H9 (cell line): ENCODE measurements at regions not wholly inside any gene's neighbourhood (a gene's known extent, or its start where the extent isn't known, plus 50 kb on each side); places are given as distances from the start of the nearest gene placed in this dataset.

Experiments
- DNase-seq: peaks from one replicate; pipeline ENCODE4 v3.0.0-alpha.2; 2017
- H2AFZ ChIP-seq: one replicate; pipeline ENCODE4 v1.6.1; 2013; ENCODE audit warnings: mild to moderate bottlenecking, low read length, control low read depth, moderate library complexity
- H2AK5ac ChIP-seq: 2 replicates; pipeline ENCODE4 v1.6.1; 2013; ENCODE audit warnings: low read length, control low read depth, mixed read lengths; ENCODE audit not compliant: insufficient read length
- H2BK120ac ChIP-seq: one replicate; pipeline ENCODE4 v1.6.1; 2013; ENCODE audit warnings: low read depth, mild to moderate bottlenecking, low read length, control low read depth, inconsistent platforms; ENCODE audit not compliant: poor library complexity, severe bottlenecking
- H2BK12ac ChIP-seq: 2 replicates; pipeline ENCODE4 v1.6.1; 2013; ENCODE audit warnings: low read length, control low read depth, mixed read lengths, low read depth; ENCODE audit not compliant: insufficient read length
- H2BK15ac ChIP-seq: 2 replicates; pipeline ENCODE4 v1.6.1; 2013; ENCODE audit warnings: low read depth, low read length, control low read depth
- H2BK20ac ChIP-seq: one replicate; pipeline ENCODE4 v1.6.1; 2013; ENCODE audit warnings: low read depth, mild to moderate bottlenecking, low read length, control low read depth, inconsistent platforms; ENCODE audit not compliant: poor library complexity, severe bottlenecking
- H2BK5ac ChIP-seq: 2 replicates; pipeline ENCODE4 v1.6.1; 2013; ENCODE audit warnings: low read length, control low read depth, mixed read lengths; ENCODE audit not compliant: insufficient read length
- H3K14ac ChIP-seq: 2 replicates; pipeline ENCODE4 v1.6.1; 2013; ENCODE audit warnings: low read length, control low read depth; ENCODE audit not compliant: insufficient read depth
- H3K18ac ChIP-seq: 2 replicates; pipeline ENCODE4 v1.6.1; 2013; ENCODE audit warnings: low read depth, mild to moderate bottlenecking, mixed read lengths, low read length, control low read depth; ENCODE audit not compliant: insufficient read length
- H3K23ac ChIP-seq: 2 replicates; pipeline ENCODE4 v1.6.1; 2013; ENCODE audit warnings: low read length, control low read depth, mixed read lengths, low read depth; ENCODE audit not compliant: insufficient read length
- H3K23me2 ChIP-seq: 2 replicates; pipeline ENCODE4 v1.6.1; 2013; ENCODE audit warnings: low read depth, mild to moderate bottlenecking, mixed read lengths, low read length, control low read depth; ENCODE audit not compliant: insufficient read length, poor library complexity, severe bottlenecking
- H3K27ac ChIP-seq: 2 replicates; pipeline ENCODE4 v1.5.1; 2013; ENCODE audit warnings: low read length, control low read depth, mixed read lengths, low read depth; ENCODE audit not compliant: insufficient read length
- H3K27me3 ChIP-seq: 2 replicates; pipeline ENCODE4 v1.6.1; 2013; ENCODE audit warnings: low read length, control low read depth, inconsistent platforms; ENCODE audit not compliant: insufficient read depth
- H3K4ac ChIP-seq: 2 replicates; pipeline ENCODE4 v1.6.1; 2013; ENCODE audit warnings: low read depth, mild to moderate bottlenecking, control low read depth, inconsistent platforms, low read length, moderate library complexity
- H3K4me1 ChIP-seq: 2 replicates; pipeline ENCODE4 v1.6.1; 2013; ENCODE audit warnings: low read length, control low read depth, inconsistent platforms; ENCODE audit not compliant: insufficient read depth
- H3K4me2 ChIP-seq: 2 replicates; pipeline ENCODE4 v1.6.1; 2013; ENCODE audit warnings: low read length, control low read depth, mixed read lengths; ENCODE audit not compliant: insufficient read length, insufficient read depth
- H3K56ac ChIP-seq: 2 replicates; pipeline ENCODE4 v1.6.1; 2013; ENCODE audit warnings: low read depth, mild to moderate bottlenecking, mixed read lengths, low read length, control low read depth; ENCODE audit not compliant: insufficient read length
- H3K79me1 ChIP-seq: 2 replicates; pipeline ENCODE4 v1.6.1; 2013; ENCODE audit warnings: low read depth, mild to moderate bottlenecking, moderate library complexity, low read length, control low read depth, inconsistent platforms; ENCODE audit not compliant: insufficient read depth, poor library complexity, severe bottlenecking
- H3K79me2 ChIP-seq: 2 replicates; pipeline ENCODE4 v1.6.1; 2013; ENCODE audit warnings: low read length, control low read depth, inconsistent platforms; ENCODE audit not compliant: insufficient read depth
- H3K9ac ChIP-seq: 2 replicates; pipeline ENCODE4 v1.6.1; 2013; ENCODE audit warnings: low read length, control low read depth, mixed read lengths; ENCODE audit not compliant: insufficient read length; ENCODE audit errors: extremely low read depth
- H3K9me3 ChIP-seq: one replicate; pipeline ENCODE4 v1.6.1; 2013; ENCODE audit warnings: low read depth, low read length, inconsistent platforms; ENCODE audit not compliant: control insufficient read depth
- H3T11ph ChIP-seq: one replicate; pipeline ENCODE4 v1.6.1; 2013; ENCODE audit warnings: mild to moderate bottlenecking, low read length, control low read depth, inconsistent platforms
- H4K20me1 ChIP-seq: one replicate; pipeline ENCODE4 v1.6.1; 2013; ENCODE audit not compliant: control insufficient read depth, insufficient read length, insufficient read depth
- H4K5ac ChIP-seq: 2 replicates; pipeline ENCODE4 v1.6.1; 2013; ENCODE audit warnings: low read depth, mild to moderate bottlenecking, mixed read lengths, low read length, control low read depth; ENCODE audit not compliant: insufficient read length
- H4K8ac ChIP-seq: replicated peaks from 2 replicates; pipeline ENCODE4 v1.6.1; 2013; ENCODE audit warnings: low read length, control low read depth, mixed read lengths, low read depth; ENCODE audit not compliant: insufficient read length
- H4K91ac ChIP-seq: 2 replicates; pipeline ENCODE4 v1.6.1; 2013; ENCODE audit warnings: low read depth, mild to moderate bottlenecking, moderate library complexity, mixed read lengths, low read length, control low read depth; ENCODE audit not compliant: insufficient read length
- H3K27ac Mint-ChIP-seq, 3 experiments: 2 replicates in 2 of 3; 3 replicates in 1 of 3; pipeline ENCODE4 v1.8.0; 2020 to 2021; ENCODE audit warnings: mixed read lengths in 3 of 3, mild to moderate bottlenecking in 1 of 3, moderate library complexity in 1 of 3
- H3K27me3 Mint-ChIP-seq: 2 replicates; pipeline ENCODE4 v1.8.0; 2021; ENCODE audit warnings: low read depth, mild to moderate bottlenecking, moderate library complexity, mixed read lengths
- H3K36me3 Mint-ChIP-seq, 3 experiments: 2 replicates in 2 of 3; 3 replicates in 1 of 3; pipeline ENCODE4 v1.8.0; 2020 to 2021; ENCODE audit warnings: low read depth in 3 of 3, mixed read lengths in 3 of 3; ENCODE audit not compliant: insufficient read depth in 1 of 3
- H3K4me1 Mint-ChIP-seq, 2 experiments: 2 replicates each; pipeline ENCODE4 v1.8.0; 2020; ENCODE audit warnings: mixed read lengths in 2 of 2
- H3K4me3 Mint-ChIP-seq, 2 experiments: 2 replicates in 1 of 2; 3 replicates in 1 of 2; pipeline ENCODE4 v1.8.0; 2020 to 2021; ENCODE audit warnings: mild to moderate bottlenecking in 2 of 2, mixed read lengths in 2 of 2, moderate library complexity in 1 of 2
- H3K9me3 Mint-ChIP-seq, 2 experiments: 2 replicates in 1 of 2; 3 replicates in 1 of 2; pipeline ENCODE4 v1.8.0; 2020; ENCODE audit warnings: mild to moderate bottlenecking in 2 of 2, mixed read lengths in 2 of 2, moderate library complexity in 1 of 2
- CTCF ChIP-seq: fragments of 200-600 bp; sonication (generic); conservative IDR thresholded peaks from 3 replicates; pipeline ENCODE4 v1.8.0; 2021; ENCODE audit warnings: antibody characterized with exemption, mild to moderate bottlenecking
- WGBS: extraction: QIAGEN DNeasy Blood & Tissue Kit; methylation state at CpG from one replicate; pipeline ENCODE4 v1.1.7; 2013; ENCODE audit warnings: missing lambda C conversion rate, low lambda C conversion rate, mixed read lengths; ENCODE audit not compliant: insufficient read length; ENCODE audit errors: extremely low coverage; 5-methylcytosine and 5-hydroxymethylcytosine counted together

GRCh38 chr6:131362070-131362469, 211.0 kb upstream of the ARG1 start:
- H3K27ac ChIP-seq, result no peak overlapping the region

More at GRCh38 chr6:131362070-131362469, 211.0 kb upstream of the ARG1 start:
- Histone ChIP-seq H3K18ac (no peak overlapping the region), H3K56ac (no peak overlapping the region), H3K79me2 (no peaks in the 10 kb centered on the region), H2BK20ac (no peak overlapping the region), H3K4me1 (no peaks in the 10 kb centered on the region), H3T11ph (no peak overlapping the region), H4K5ac (no peak overlapping the region), H2BK12ac (no peak overlapping the region), H2BK15ac (no peak overlapping the region), H3K23me2 (no peaks in the 10 kb centered on the region), H4K8ac (no peak overlapping the region), H2AK5ac (no peak overlapping the region), H2BK120ac (no peak overlapping the region), H3K23ac (no peak overlapping the region), H2BK5ac (no peak overlapping the region), H3K4me2 (no peak overlapping the region), H3K79me1 (no peaks in the 10 kb centered on the region), H4K91ac (no peak overlapping the region), H3K4ac (no peak overlapping the region), H3K9me3 (no peaks in the 10 kb centered on the region), H3K9ac (no peak overlapping the region), H3K27me3 (no peaks in the 10 kb centered on the region), H2AFZ (no peak overlapping the region), H3K14ac (no peak overlapping the region), H4K20me1 (no peaks in the 10 kb centered on the region)
- Mint-ChIP-seq H3K9me3 (no peaks in the 10 kb centered on the region; a peak in 1 of 5 replicates), H3K4me3 (no peak overlapping the region), H3K27ac (no peak overlapping the region), H3K36me3 (no peaks in the 10 kb centered on the region), H3K27me3 (no peaks in the 10 kb centered on the region; the same call in 1 of the 2 replicates), H3K4me1 (peaks cover 7 to 10% of the 10 kb centered on the region in 2 experiments)
- no peak for DNase-seq
- no peak for TF ChIP-seq CTCF
- no CpG with 5 or more reads among the region's 4 CpGs for WGBS
